ENCODE measurements at regions not wholly inside any gene's neighbourhood (a gene's known extent, or its start where the extent isn't known, plus 50 kb on each side); places are given as distances from the start of the nearest gene placed in this dataset.

DNA sequence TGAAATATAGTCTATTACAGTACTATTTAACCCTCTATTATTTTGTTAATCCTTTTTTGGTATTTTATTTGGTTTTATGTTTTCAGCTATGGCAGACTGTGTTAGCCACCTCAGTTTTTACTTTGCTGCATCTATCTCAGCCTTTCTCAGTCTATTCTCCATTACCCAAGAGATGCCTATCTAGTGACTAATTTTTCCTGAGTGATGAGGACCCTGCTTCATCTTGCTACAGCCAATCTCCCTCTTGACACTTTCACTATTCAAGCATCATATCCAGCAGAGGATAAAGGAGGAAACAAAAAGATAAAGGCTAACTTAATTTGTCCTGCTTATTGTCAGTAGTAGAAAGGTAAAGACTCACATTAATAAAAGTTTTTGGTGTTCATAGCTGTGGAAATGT lies 141.8 kb upstream of the NECTIN3 start:
- Histone ChIP-seq H4K20me1 (ENCODE audit: insufficient read depth) (no peaks in the 10 kb centered on the region), H3K9ac (ENCODE audit: low read length) (no peak overlapping the region), H2AFZ (ENCODE audit: low read depth, low read length) (no peak overlapping the region), H3F3A (ENCODE audit: insufficient read depth, low read length, poor library complexity, severe bottlenecking) (no peaks in the 10 kb centered on the region), H3K27ac (ENCODE audit: low read length) (no peak overlapping the region), H3K9me3 (ENCODE audit: low read length) (no peaks in the 10 kb centered on the region), H3K27me3 (ENCODE audit: insufficient read depth, low read depth, low read length) (no peaks in the 10 kb centered on the region), H3K4me3 (ENCODE audit: low read length) (no peak overlapping the region), H3K9me2 (ENCODE audit: insufficient read depth, low read length) (no peaks in the 10 kb centered on the region), H3K4me2 (ENCODE audit: low read length) (no peak overlapping the region), H3K79me2 (replicated peaks; ENCODE audit: insufficient read depth, low read length) (no peaks in the 10 kb centered on the region), H3K36me3 (ENCODE audit: insufficient read depth, low read length) (no peaks in the 10 kb centered on the region)
- TF ChIP-seq TAF1 (IDR thresholded peaks at IDR 0.05; ENCODE audit: low read depth) (no peak), SMC3 (conservative IDR thresholded peaks at IDR 0.05; ENCODE audit: poor library complexity) (no peak), EP300 (conservative IDR thresholded peaks at IDR 0.05; ENCODE audit: poor library complexity, severe bottlenecking) (no peak), EZH2 (IDR thresholded peaks at IDR 0.05; ENCODE audit: borderline replicate concordance, insufficient read depth, low read length, poor library complexity, severe bottlenecking) (no peak), POLR2AphosphoS5 (IDR thresholded peaks at IDR 0.05) (no peak), RAD21 (conservative IDR thresholded peaks at IDR 0.05) (no peak), MXI1 (conservative IDR thresholded peaks at IDR 0.05; ENCODE audit: poor library complexity, severe bottlenecking) (no peak)
- TF ChIP-seq, protein P1, sequence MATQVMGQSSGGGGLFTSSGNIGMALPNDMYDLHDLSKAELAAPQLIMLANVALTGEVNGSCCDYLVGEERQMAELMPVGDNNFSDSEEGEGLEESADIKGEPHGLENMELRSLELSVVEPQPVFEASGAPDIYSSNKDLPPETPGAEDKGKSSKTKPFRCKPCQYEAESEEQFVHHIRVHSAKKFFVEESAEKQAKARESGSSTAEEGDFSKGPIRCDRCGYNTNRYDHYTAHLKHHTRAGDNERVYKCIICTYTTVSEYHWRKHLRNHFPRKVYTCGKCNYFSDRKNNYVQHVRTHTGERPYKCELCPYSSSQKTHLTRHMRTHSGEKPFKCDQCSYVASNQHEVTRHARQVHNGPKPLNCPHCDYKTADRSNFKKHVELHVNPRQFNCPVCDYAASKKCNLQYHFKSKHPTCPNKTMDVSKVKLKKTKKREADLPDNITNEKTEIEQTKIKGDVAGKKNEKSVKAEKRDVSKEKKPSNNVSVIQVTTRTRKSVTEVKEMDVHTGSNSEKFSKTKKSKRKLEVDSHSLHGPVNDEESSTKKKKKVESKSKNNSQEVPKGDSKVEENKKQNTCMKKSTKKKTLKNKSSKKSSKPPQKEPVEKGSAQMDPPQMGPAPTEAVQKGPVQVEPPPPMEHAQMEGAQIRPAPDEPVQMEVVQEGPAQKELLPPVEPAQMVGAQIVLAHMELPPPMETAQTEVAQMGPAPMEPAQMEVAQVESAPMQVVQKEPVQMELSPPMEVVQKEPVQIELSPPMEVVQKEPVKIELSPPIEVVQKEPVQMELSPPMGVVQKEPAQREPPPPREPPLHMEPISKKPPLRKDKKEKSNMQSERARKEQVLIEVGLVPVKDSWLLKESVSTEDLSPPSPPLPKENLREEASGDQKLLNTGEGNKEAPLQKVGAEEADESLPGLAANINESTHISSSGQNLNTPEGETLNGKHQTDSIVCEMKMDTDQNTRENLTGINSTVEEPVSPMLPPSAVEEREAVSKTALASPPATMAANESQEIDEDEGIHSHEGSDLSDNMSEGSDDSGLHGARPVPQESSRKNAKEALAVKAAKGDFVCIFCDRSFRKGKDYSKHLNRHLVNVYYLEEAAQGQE (IDR thresholded peaks at IDR 0.05; ENCODE audit: borderline replicate concordance), result no peak
- TF ChIP-seq, protein P2, sequence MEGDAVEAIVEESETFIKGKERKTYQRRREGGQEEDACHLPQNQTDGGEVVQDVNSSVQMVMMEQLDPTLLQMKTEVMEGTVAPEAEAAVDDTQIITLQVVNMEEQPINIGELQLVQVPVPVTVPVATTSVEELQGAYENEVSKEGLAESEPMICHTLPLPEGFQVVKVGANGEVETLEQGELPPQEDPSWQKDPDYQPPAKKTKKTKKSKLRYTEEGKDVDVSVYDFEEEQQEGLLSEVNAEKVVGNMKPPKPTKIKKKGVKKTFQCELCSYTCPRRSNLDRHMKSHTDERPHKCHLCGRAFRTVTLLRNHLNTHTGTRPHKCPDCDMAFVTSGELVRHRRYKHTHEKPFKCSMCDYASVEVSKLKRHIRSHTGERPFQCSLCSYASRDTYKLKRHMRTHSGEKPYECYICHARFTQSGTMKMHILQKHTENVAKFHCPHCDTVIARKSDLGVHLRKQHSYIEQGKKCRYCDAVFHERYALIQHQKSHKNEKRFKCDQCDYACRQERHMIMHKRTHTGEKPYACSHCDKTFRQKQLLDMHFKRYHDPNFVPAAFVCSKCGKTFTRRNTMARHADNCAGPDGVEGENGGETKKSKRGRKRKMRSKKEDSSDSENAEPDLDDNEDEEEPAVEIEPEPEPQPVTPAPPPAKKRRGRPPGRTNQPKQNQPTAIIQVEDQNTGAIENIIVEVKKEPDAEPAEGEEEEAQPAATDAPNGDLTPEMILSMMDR (IDR thresholded peaks at IDR 0.05; ENCODE audit: poor library complexity, severe bottlenecking), result no peak

DNA sequence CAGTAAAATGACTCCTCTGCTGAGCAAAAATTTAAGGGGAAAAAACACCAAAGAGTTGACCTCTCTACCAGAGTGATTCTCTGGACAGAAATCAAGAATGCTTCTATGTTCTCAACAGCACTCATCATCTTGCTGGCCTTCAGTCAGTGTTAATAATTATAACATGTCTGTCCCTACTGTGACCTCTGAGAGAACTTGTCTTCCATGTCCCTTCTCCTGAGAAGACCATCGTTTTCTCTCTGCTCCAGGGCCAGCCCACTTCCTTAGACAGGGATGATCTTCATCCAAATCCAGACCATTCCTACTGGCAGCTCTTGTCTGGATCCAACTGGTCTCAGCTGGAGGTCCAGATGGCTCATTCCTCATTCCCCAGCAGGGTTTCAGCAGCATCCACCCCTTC lies 139.0 kb upstream of the NECTIN3 start:
- H3K9ac ChIP-seq (ENCODE audit: low read length), result no peak overlapping the region
- H3K27ac ChIP-seq (ENCODE audit: low read length), result no peak overlapping the region
- TF ChIP-seq POLR2AphosphoS5 (IDR thresholded peaks at IDR 0.05) (no peak), SMC3 (conservative IDR thresholded peaks at IDR 0.05; ENCODE audit: poor library complexity) (no peak), RAD21 (conservative IDR thresholded peaks at IDR 0.05) (no peak), MXI1 (conservative IDR thresholded peaks at IDR 0.05; ENCODE audit: poor library complexity, severe bottlenecking) (no peak), EZH2 (IDR thresholded peaks at IDR 0.05; ENCODE audit: borderline replicate concordance, insufficient read depth, low read length, poor library complexity, severe bottlenecking) (no peak), EP300 (conservative IDR thresholded peaks at IDR 0.05; ENCODE audit: poor library complexity, severe bottlenecking) (no peak), TAF1 (IDR thresholded peaks at IDR 0.05; ENCODE audit: low read depth) (no peak)
- TF ChIP-seq, protein P1 (IDR thresholded peaks at IDR 0.05; ENCODE audit: borderline replicate concordance), result no peak
- TF ChIP-seq, protein P2 (IDR thresholded peaks at IDR 0.05; ENCODE audit: poor library complexity, severe bottlenecking), result no peak
- H3K4me3 ChIP-seq (ENCODE audit: low read length), result no peak overlapping the region
- H4K20me1 ChIP-seq (ENCODE audit: insufficient read depth), result no peaks in the 10 kb centered on the region
- no peaks in the 10 kb centered on the region for H3K27me3 ChIP-seq (ENCODE audit: insufficient read depth, low read depth, low read length)
- no peaks in the 10 kb centered on the region for H3K79me2 ChIP-seq (replicated peaks; ENCODE audit: insufficient read depth, low read length)
- no peaks in the 10 kb centered on the region for H3K36me3 ChIP-seq (ENCODE audit: insufficient read depth, low read length)
- H3K9me3 ChIP-seq (ENCODE audit: low read length), result no peaks in the 10 kb centered on the region
- H3K4me2 ChIP-seq (ENCODE audit: low read length), result no peak overlapping the region
- no peaks in the 10 kb centered on the region for H3F3A ChIP-seq (ENCODE audit: insufficient read depth, low read length, poor library complexity, severe bottlenecking)
- no peak overlapping the region for H2AFZ ChIP-seq (ENCODE audit: low read depth, low read length)
- no peaks in the 10 kb centered on the region for H3K9me2 ChIP-seq (ENCODE audit: insufficient read depth, low read length)
